SK-N-SH treated with all-trans-retinoic acid at 6 μM for 48 hours (cell line): ENCODE measurements at regions not wholly inside any gene's neighbourhood (a gene's known extent, or its start where the extent isn't known, plus 50 kb on each side); places are given as distances from the start of the nearest gene placed in this dataset.

ENCODE experiments used
- ARNTL ChIP-seq: fragments of 450-650 bp; formaldehyde crosslinking; IDR thresholded peaks from 2 replicates; pipeline ENCODE4 v1.5.0; 2020; ENCODE audit warnings: low read depth, mild to moderate bottlenecking, moderate library complexity, borderline replicate concordance
- CREB5 ChIP-seq: fragments of 250-450 bp; sonication (Bioruptor Pico); IDR thresholded peaks from 2 replicates; pipeline ENCODE4 v1.5.1; 2020; ENCODE audit warnings: low read depth, mild to moderate bottlenecking, moderate library complexity
- CSRNP3 ChIP-seq: fragments of 250-450 bp; sonication (Bioruptor Pico); IDR thresholded peaks from 2 replicates; pipeline ENCODE4 v1.5.1; 2021; ENCODE audit warnings: mild to moderate bottlenecking, moderate library complexity
- OSR1 ChIP-seq: fragments of 250-450 bp; sonication (Bioruptor Pico); IDR thresholded peaks from 2 replicates; pipeline ENCODE4 v1.8.0; 2022; ENCODE audit warnings: moderate library complexity, mild to moderate bottlenecking, inconsistent platforms
- PATZ1 ChIP-seq: fragments of 250-450 bp; sonication (Bioruptor Pico); IDR thresholded peaks from 2 replicates; pipeline ENCODE4 v1.8.0; 2020; ENCODE audit warnings: mild to moderate bottlenecking, moderate library complexity, borderline replicate concordance
- SNAI2 ChIP-seq: fragments of 250-450 bp; sonication (Bioruptor Pico); IDR thresholded peaks from 2 replicates; pipeline ENCODE4 v1.5.0; 2020; ENCODE audit warnings: mild to moderate bottlenecking, moderate library complexity
- TSHZ2 ChIP-seq: fragments of 250-450 bp; sonication (Bioruptor Pico); IDR thresholded peaks from 2 replicates; pipeline ENCODE4 v1.5.0; 2020; ENCODE audit warnings: mild to moderate bottlenecking, moderate library complexity
- ZFP3 ChIP-seq: fragments of 250-450 bp; sonication (Bioruptor Pico); IDR thresholded peaks from 2 replicates; pipeline ENCODE4 v1.5.0; 2020; ENCODE audit warnings: mild to moderate bottlenecking, moderate library complexity
- ZFP30 ChIP-seq: fragments of 450-650 bp; formaldehyde crosslinking; IDR thresholded peaks from 2 replicates; pipeline ENCODE4 v1.5.0; 2022; ENCODE audit warnings: mild to moderate bottlenecking, moderate library complexity
- ZNF565 ChIP-seq: fragments of 450-650 bp; formaldehyde crosslinking; conservative IDR thresholded peaks from 2 replicates; pipeline ENCODE4 v1.5.0; 2020; ENCODE audit warnings: low read depth, mild to moderate bottlenecking, moderate library complexity

- TF ChIP-seq CSRNP3 (CRISPR knock-in tag) (no peak), CREB5 (CRISPR knock-in tag) (no peak), TSHZ2 (CRISPR knock-in tag) (no peak), ZFP3 (CRISPR knock-in tag) (no peak), PATZ1 (CRISPR knock-in tag) (no peak), ARNTL (CRISPR knock-in tag) (no peak), ZNF565 (CRISPR knock-in tag) (no peak), SNAI2 (CRISPR knock-in tag) (no peak), OSR1 (CRISPR knock-in tag) (no peak), ZFP30 (CRISPR knock-in tag) (no peak)
Measured at GRCh38 chr5:6019612-6020011, 358.7 kb downstream of the MED10 start.
